ENCODE measurements at regions not wholly inside any gene's neighbourhood (a gene's known extent, or its start where the extent isn't known, plus 50 kb on each side); places are given as distances from the start of the nearest gene placed in this dataset.
"Not testable (repeated sequence)": the region's sequence is repeated elsewhere in the genome, so short reads cannot be mapped to it uniquely, and the experiment has no call there.

- not testable (repeated sequence) for DNase-seq
Observed at GRCh38 chrX:13378562-13379518, 59.0 kb upstream of the ATXN3L start.

- DNase-seq, result peak; percentile 76
Observed at GRCh38 chrX:13377550-13377934, 57.7 kb upstream of the ATXN3L start.

DNA sequence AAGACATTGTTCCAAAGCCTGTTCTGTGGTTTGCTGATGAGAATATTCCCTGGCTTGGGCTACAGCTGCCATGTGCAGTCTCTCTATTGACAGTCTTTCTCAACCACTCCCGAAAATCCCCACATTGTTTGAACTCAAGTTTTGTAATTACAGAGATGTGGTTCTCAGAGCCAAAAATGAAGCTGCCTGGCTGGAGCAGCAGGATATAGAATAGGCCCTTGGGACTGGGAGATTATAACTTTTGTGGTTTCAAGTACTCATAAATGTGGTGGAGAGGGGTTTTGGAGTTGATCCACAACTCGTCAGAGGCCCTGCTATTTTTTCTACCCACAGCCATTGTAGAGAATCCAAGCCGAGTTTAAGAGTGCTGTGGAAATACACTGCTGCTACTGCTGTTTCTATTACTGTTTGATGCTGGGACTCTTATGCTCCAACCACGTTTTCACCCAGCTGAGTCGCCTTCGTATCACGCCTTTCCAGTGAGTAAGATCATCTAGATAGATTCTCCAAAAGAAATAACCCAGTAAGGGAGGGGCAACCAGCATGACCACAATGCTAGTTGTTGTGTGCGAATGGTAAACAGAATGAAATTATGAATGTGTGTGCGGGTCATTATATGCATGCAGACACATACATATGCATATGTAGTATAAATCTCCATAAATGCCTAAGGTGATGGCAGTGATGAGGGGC, 57.1 kb upstream of the ATXN3L start:
- peak; percentile 75 for DNase-seq

DNA sequence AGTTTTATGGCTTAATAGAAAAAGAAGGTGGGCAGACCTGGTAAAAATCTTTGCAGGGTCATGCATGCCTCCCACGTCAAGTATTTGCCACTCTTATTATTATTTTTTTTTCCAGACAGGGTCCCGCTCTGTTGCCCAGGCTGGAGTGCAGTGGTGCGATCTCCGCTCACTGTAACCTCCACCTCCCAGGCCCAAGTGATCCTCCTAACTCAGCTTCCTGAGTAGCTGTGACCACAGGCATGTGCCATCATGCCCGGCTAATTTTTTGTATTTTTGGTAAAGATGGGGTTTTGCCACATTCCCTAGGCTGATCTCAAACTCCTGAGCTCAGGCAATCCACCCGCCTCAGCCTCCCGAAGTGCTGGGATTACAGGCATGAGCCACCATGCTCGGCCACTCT, 55.7 kb upstream of the ATXN3L start:
- DNase-seq, result not testable (repeated sequence)

DNA sequence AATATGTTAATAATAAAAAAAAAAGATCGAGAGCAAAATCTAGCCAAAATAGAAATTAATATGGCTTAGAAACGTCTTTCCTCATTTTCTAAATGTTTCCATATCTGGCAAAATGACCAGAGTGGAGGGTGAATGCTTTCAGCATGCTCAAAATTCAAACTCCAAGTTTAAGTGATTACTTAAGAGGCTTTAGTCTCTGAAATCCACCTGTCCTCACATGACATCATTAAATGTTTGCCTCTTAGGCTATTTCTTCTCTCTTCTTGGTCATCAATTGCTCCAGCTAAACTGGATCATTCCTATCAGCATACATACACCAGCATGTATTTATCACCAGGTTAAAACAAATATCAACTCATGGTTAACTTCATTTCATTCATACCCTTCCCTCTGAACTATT, 54.5 kb upstream of the ATXN3L start:
- no peak for DNase-seq

GRCh38 chrX:13373431-13374187, 53.8 kb upstream of the ATXN3L start:
- DNase-seq, result no peak

DNA sequence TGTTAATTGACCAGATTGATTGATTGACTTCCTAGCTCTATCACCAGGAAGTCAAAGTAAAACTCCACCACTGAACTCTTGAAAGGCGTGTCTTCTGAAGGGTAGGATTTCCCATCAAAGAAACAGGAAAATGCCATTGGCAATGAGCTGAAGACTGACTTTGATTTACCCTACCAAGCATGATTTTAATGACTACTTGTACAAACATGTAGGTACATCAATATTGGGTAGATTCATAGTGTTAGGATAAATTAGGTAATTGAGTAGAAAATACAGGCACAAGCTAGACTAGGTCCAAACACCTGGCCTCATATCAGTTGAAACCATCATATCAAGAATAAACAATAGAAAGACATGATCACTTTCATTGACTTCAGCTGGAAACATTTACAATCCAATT, 53.2 kb upstream of the ATXN3L start:
- DNase-seq, result no peak

DNA sequence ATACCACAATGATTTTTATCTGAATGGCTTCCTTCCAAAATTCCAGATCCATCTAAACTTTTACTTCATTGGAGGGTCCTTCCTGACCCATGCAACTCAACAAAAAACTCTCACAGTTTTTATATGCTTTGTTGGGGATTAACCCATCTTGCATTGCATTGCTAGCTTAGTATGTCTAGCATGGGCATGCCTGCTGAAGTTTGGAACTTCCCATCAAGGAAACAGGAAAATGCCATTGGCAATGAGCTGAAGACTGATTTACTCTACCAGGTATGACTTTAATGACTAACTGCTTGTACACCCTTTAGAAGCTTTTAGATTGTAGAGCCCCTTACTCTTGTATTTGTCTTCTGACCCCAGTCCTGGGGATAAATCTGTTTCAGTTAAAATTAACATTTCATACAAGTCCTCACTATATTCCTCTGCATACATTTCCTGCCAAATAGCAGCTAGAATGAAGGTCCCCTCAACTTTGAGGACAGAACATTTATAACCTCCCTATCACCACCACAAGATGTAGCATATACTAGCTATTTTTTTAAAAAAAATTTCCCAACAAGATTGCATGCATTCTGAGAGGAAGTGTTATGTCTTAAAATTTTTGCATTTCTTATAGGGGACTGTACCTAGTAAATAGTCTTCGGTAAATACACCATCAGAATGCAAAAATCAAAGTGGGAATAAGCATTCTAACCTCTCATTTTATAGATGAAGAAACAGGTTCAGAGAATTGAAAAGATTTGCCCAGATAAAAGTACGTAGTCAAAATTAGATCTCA, 52.5 kb upstream of the ATXN3L start:
- no peak for DNase-seq

DNA sequence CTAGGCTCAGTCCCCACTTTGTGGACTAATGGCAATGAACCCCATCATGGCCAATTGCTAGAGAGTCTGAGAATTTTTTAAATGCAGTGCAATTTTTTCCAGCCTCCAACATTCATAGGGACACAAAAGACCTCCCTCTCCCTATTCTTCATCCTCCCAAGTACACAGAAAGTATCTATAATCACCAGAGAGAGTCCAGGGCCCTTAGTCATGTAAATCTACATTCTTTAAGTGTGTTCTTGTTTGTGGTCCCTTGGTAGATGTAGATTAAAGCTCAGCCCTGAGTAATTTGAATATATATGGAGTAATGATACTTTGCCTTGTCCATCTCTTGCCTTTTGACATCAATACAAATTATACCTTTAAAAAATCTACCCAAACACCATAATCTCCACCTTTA, 51.3 kb upstream of the ATXN3L start:
- no peak for DNase-seq

- DNase-seq, result no peak
Observed at GRCh38 chrX:13370713-13371112, 50.9 kb upstream of the ATXN3L start.

Measured in eye (tissue), 1 donor.